ENCODE measurements at regions not wholly inside any gene's neighbourhood (a gene's known extent, or its start where the extent isn't known, plus 50 kb on each side); places are given as distances from the start of the nearest gene placed in this dataset.

DNA sequence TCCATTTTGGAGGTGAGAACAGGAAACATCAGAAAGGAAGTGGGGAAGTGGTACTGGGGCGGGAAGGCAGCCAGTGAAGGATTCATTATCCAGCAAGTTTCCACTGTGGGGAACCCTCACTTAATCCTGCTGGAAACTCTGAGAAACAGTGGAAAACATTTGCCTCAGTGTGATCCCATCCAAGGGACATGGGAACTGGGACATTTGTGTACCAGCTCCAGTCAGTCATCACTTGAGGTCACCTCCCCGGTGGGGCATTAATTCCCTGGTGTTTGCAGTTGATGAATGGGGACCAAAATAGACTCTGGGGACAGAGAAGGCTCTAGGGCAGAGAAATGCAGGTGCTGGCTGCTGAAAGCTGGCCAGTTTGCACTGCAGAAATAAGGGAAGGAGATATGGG lies 599.9 kb downstream of the BUD13 start:
- ATAC-seq, result no peak

DNA sequence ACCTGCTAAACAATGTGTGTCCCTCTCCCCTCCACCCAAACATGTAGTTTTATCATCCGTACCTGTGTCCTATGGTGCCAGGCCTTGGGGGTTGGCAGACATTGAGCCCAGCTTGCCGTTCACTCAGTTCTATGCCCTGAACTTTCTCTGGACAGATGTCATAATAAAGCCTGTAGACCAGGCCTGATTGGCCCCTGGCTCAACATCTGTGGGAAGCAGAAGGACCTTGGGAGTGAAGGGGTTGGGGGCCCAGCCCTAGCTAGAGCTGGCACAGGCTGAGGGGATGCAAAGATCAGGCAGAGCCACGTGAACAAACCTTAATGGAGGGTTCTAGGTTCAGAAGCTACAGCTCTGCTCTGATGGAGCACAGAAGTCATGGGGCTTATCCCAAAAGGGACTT lies 600.6 kb downstream of the BUD13 start:
- no peak for ATAC-seq

DNA sequence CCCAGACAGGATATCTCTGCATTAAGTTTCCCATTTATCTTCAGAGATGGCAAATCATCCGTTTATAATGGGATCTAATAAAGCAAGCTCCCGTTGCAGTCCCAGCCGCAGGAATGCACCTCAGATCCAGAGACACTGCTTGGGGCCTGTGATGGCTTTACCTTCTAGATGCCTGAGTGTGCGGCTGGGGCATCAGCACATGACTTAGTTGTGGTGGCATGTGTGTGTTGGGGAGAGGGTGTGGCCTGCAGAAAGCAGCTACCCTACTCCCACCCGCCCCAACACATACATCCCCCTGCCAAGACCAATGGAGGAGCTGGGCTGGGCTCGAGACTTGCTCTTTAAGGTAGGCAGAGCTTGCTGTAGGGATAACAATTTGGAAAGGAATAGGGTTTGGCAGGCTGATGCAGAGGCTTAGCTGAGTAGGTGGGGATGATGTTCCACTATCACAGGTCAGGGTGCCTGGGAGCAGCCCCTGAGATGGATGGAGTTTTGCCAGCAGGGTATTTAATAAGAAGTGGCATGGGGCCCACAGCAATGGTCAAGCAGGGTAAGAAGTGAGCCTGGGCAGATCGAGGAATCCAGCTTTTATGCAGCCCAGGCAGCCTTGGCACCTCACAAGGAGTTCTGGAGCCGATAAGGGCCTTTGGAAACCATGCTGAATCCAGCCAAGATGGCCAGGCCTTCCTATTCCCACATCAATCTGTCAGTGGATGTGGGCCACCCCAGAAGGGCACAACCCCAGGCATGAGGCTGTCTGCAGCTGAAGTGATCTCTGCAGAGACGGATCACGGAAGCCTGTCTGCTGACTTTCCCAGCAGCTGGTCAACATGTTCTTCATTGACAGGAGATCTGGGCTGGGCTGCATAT lies 601.3 kb downstream of the BUD13 start:
- ATAC-seq, result no peak

DNA sequence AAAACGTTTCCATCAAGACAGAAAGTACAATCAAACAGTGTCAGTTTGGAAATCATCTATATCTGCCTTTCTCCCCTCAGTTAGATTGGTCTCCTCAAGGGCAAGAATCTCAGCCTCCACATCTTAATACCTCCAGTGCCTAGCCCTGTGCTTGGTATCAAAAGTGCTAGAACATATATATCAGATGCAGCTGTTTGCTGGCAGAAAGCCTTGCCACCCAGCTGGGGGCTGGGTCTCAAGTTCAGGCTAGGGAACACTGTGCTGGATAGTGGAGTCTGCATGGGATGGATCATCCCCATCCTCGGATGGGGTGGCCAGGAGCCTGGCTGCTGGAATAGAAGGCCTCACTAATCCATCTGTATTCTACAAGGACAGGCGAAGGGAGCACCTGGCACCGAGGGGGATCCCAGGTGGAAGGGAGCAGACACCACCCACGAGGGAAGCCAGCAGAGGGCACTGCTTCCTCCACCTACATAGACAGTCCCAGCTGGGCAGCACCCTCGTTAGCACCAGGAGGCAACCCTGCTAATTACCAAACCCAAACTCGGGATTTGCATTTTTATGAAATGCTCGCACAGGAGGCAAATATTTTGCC lies 602.2 kb downstream of the BUD13 start:
- no peak for ATAC-seq

DNA sequence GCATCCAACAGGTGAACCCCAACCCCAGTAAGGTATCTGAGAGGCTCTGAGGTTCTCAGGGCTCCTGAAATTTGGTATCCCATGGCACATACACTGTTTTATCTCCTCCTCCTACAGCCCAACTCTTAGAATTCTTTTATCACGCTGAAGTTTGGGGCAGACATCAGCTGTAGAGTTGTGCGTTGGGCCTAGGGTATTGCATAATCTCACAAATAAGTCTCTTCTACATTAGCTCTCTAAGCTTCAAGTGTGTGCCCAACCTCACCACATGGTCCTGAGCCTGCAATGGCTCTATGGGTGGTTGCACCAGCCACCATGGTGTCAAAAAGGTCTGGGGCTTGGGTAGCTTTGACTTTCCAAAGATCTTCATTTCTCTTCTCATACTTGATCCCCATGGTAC lies 603.0 kb downstream of the BUD13 start:
- ATAC-seq, result no peak

DNA sequence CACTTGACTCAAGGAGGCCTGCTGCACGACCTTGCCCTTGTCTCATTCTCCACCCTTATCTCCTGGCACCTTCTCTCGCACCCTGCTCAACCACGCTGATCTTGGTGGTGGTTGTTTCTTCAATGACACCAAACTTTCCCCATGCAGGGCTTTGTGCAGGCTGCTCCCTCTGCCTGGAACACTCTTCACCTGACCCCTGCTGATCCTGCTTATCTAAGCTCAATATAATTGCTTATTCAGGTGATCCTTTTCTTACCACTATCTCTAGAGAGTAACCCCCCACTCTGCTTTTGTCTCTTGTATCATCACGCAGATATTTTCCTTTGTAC lies 604.4 kb downstream of the BUD13 start:
- ATAC-seq, result no peak

DNA sequence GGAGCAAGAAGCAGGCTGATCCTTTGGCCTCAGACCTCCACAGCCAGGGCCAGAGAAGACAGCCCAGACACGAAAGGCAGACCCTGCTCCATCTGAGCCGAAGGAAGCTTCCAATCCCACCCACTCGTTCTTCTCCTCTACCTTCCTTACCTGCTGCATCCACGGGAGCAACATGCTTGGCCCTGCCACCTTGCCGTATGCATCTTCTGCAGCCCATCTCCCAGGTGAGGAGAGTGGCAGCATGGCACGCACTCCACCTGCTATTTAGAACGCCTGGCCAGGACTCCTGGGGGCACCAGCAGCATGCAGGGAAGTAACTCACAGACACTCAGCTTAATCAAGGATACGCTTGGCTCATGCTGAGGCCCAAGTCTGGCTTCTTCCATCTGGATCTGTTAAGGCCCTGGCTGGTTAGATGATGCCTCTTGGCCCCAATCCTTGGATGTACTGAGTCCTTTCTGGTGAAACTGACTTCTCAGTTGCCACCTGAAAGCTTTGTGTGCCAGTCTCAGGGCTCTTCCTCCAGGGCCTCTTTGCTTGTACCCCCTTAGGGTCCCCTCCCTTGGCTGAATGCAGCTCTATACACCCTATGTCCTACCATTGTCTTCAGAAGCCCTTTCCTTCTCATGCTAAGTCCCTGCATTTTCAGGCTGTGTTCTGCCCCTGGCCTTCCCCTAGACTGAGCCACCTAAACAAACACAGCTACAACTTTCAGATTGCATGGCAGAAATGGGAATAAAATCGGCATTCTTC lies 604.9 kb downstream of the BUD13 start:
- ATAC-seq, result no peak

DNA sequence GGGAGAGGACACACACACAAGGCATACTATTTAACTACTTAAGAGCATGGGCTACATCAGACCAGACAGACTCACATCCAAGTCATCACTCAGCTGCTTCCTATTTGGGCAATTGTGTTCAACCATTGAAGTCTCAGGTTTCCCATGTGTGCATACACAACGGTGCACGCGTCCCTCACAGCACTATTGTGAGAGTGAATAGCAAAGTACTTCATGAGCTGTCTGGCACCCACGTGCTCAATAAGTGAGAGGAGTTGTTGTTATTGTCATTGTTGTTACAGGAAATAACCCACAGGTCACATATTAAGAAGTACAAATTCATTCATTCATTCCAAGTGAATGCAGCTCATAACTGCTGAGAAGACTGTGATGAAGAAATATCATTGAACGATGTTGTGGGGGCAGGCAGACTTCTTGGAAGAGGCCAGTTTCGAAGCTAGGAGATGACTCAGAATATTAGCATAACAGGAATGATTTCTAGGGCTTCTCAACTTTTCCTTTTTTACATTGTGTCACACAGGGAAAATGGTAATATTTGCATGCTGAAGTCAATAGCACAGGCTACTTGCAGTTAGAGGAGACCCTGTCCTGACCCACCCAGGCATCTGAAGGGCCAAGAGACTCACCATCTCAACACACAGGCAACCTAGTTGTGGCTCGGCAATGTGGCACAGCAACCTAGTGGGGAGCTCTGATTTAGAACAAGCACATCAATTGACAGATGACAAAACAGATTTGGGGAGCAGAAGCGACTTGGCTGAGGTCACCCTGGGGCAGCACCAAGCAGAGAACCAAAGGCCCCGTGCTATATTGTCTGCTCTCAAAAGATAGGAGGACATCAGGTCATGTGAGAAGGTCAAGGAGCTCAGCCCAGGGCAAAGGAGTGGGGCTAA lies 606.0 kb downstream of the BUD13 start:
- no peak for ATAC-seq

DNA sequence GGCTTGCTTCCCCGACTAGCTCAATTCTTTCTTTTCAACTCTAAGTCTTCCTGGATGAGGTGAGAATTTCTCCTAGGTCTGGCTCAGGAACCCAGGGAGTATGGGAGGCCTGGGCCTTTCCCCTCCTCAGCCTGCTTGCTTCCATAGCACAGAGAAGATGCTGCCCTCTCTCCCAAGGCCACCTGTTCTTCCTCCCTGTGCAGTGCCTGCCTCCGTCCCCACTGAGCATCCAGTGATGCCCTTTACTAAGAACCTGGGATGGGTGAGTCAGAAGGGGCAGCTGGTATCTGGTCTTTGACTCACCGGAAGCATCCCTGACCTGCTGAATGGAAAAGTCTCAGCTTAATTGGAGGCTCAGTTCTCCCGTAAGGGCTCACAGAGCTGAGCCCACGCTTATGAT lies 607.9 kb downstream of the BUD13 start:
- ATAC-seq, result no peak

DNA sequence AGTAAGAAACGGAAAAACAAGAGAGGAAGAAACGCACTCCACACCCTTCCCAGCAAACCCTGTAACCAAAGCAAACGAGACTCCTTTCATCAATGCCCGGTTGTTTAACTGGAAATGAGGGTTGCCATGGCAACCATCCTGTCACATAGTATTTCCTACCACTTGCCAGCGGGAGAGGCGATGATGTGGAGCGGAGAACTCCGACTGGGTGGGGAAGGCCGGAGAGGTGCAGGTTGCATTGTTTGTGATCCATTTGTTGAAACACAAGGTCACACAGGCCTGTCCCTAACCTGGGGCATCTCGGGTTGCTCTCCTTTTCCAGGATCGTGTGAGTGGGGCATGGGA lies 609.9 kb downstream of the BUD13 start:
- ATAC-seq, result no peak

DNA sequence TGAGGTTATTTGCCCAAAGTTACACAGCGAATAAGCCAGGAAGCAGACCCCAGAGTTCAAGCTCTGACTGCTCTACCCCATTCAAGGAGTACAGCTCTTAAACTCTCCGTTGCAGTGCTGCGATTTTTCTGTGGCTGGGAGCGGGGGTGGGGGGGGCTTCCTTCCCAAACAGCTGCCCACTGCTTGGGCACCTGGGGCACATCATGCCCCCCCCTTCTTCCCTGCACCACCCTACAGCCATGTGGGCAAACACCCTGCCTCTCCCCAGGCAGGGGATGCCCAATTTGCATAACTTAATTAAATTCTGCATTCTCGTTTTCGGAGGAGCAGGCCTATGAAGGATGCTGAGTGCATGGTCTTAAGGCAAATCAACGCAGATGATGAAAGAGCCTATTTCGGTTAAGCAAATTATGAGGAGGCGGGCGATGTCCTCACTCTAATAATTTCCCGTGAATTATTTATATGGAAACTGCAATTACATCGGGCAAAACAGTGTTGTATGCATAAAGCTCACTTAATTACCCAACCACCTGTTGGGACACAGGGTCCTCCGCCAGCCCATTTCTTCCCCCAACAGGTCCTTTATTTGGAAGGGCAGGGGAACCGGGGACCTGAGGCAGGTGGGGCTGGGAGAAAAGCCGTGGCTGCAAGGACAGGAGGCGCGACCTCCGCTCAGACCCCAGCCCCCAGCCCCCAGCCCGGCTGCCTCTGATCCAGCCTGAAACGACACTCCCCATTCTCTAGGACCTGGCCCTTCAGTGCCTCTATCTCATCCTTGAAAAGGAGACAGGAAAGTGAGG lies 610.5 kb downstream of the BUD13 start:
- ATAC-seq, result no peak

DNA sequence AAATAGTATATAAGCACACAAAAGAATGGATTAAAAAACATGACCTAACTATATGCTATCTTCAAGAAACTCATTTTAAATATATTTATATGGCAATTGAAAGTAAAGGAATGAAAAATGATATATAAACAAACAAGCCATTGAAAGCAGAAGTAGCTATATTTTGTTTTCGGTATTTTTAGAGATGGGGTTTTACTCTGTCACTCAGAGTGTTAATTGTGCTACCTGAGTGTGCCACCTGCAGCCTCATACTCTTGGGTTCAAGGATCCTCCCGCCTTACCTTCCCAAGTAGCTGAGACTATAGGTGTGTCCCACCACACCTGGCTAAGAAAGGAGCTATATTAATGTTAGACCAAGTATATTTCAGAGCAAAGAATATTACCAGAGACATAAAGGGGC lies 624.1 kb downstream of the BUD13 start:
- no peak for ATAC-seq

DNA sequence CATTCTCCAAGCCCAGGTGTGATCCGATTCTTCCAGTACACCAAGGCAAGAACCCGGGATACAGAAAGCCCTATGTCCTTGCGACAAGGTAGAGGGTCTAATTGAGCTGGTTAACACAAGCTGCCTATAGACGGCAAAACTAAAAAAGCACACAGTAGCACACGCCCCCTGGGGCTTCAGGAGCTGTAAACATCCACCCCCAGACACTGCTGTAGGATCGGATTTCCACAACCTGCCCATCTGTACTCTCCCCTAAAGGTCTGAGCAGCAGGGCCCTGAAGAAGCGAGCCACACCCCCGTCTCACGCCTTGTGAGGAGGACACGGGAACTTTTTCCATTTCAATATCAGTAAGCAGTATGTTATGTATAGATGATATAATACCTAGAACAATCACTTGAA lies 624.7 kb downstream of the BUD13 start:
- ATAC-seq, result no peak

DNA sequence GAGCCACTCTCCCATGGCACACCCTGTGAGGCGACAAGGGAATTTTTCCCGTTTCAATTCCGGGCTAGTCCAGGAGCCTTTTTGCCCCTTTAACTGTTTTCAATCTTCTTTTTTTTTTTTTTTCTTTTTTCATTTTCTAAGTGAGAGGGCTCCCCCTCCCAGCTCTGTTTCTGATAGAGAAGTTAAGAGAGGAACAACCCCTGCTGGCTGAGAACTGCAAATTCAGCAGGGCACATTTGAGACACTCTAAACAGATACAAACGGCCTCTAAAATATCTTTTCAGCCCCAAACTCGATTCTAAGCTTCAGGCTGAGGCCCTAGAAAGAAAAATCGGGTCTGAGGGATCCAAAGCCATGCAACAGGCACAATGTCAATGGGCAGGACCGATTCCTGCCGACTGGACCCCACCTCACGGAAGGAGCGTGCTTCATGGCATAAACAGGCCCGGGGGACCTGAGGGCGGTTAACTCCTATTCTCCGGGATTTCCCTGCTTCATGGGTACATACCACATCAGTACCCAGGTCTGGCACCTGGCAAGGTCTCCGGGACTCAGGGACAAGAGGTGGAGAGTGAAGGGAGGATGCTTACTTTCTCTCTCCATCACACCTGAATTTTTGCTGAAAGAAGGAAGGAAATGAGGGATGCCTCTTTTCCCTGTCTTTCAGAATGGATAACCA lies 627.5 kb downstream of the BUD13 start:
- no peak for ATAC-seq

DNA sequence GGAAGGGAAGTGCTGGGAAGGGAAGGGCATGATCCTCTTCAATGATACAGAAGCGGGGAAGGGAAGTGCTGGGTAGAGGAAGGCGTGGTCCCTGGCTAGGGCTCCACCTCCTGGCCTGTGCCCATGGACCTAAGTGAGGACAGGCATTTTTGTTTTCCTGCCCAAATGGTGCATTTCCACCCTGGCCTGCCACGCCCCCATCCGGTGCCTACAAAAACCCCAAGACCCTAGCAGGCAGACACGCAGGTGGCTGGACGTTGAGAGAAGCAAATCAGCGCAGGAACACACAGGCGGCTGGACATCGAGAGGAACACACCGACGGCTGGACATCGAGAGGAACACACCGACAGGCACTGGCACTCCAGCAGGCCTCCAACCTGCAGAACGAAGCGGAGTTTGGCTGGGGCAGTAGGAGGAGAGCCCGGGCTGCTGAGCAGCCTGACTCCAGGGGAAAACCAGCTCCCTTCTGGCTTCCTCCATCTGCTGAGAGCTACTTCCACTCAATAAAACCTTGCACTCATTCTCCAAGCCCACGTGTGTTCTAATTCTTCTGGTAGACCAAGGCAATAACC lies 628.3 kb downstream of the BUD13 start:
- no peak for ATAC-seq

DNA sequence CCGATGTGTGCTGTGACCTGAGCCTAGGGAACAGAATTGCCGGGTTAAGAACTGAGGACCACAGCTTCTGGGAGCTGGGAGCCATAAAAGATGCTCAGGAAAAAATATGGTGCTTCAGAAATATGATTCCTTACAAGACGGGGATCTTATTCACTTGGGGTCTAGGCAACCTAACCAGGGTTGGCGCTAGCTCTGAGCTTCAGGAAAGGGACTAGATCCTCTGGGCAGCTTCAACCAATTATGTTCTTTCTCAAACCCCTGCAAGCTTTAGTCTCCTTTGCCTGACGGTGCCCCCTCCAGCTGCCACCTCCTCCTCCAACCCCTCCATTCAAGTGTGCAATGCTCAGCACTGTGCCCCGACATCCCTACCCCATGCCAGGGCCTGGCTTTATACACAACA lies 634.1 kb upstream of the CADM1 start:
- ATAC-seq, result no peak

DNA sequence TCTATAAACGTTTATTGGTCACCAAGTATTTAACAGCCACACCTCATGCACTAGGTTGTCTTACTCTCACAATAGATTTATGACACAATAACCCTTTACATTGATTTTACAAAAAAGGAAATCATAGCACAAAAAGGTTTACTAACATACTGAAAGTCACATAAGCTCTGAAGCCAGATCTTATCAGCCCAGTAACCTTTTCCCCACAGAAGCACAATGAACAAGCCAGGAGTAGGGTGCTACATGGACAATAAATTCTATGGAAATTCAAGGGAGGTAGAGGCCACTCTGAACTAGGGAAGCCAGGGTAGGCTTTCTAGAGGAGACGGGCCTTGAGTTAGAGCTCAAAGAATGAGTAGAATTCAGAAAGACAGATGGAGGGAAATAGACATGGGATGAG lies 633.5 kb upstream of the CADM1 start:
- ATAC-seq, result no peak

DNA sequence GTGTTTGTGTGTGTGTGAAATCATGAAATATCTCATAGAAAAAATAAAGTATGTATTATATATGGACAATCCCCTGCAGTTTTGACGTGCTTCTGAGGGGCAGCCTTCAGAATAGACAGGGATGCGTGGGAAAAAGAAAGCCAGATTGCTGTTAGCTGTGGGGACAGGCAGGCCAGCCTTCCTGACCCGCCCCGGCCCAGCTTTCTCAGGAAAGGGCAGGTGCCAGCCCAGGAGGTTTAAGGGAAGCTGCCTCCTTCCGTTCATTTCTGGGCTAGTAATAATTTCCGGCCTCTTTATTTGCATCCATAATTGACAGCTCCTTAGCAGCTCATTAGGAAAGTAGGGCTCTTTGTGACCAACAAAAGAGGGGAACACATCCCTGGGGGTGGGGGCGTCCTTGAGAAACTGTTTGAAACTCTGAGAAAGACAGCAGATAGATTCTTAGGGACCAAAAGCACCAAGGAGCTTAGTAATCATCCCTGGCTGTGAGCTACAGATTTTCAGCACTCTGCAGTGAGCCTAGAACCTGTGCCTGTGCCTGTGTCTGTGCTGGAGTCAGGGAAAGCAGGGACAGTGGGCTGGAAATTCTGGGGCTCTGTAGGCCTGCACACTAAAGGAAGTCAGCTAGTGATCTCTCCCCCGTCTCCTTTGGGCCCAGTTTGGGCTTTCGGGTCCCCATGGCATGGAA lies 632.9 kb upstream of the CADM1 start:
- no peak for ATAC-seq

DNA sequence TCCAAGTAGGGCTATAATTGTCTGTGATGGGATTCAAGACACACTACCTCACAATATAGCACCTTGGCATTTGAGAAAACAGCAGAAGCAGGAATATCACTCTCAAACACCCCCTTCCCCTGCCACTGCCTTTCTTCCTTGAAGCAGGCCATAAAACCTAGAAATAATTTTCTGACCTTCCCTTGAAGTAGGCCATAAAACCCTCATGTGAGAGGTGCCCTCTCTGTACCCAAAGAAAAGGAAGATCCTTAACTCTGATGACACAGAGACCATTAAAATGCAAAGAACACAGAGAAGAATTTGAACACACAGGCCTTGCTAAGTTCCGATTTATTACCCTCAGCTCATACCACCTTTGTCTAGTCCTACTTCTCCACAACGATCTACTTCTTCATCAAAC lies 631.7 kb upstream of the CADM1 start:
- ATAC-seq, result no peak

DNA sequence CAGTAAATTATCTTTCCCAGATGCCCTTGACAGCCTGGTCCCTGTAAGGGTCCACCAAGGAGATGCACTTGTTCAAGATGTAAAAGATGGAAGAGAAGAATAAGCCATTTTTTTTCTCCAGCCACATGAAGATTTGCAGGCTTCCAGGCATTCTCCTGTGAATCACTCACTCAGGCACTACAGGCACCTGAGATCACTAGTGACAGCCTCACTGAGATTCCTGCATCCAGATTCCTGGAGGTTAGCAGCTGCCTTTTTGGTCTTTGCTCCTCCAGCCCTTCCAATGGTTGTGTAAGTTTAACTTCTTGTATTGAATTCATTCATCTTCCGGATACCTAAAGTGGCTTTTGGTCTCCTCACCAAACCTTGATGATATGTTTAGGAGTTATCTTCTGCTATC lies 630.2 kb upstream of the CADM1 start:
- ATAC-seq, result no peak
